PC-3 (cell line): ENCODE measurements at regions not wholly inside any gene's neighbourhood (a gene's known extent, or its start where the extent isn't known, plus 50 kb on each side); places are given as distances from the start of the nearest gene placed in this dataset.

Source experiments
- EZH2 ChIP-seq: fragments of 300-600 bp; sonication (generic); IDR thresholded peaks from one replicate; pipeline ENCODE4 v1.6.1; 2017; ENCODE audit warnings: antibody characterized with exemption, mild to moderate bottlenecking, low read length; ENCODE audit not compliant: unreplicated experiment
- EZH2phosphoT487 ChIP-seq: fragments of 300-600 bp; sonication (generic); IDR thresholded peaks from 2 replicates; pipeline ENCODE4 v1.6.1; 2018; ENCODE audit warnings: mild to moderate bottlenecking, antibody characterized with exemption, low read length, borderline replicate concordance
- TF ChIP-seq, protein P1 (sequence below): fragments of 300-600 bp; sonication (generic); conservative IDR thresholded peaks from 2 replicates; pipeline ENCODE4 v1.5.1; 2017; ENCODE audit warnings: antibody characterized with exemption, low read depth, mild to moderate bottlenecking, low read length

DNA sequence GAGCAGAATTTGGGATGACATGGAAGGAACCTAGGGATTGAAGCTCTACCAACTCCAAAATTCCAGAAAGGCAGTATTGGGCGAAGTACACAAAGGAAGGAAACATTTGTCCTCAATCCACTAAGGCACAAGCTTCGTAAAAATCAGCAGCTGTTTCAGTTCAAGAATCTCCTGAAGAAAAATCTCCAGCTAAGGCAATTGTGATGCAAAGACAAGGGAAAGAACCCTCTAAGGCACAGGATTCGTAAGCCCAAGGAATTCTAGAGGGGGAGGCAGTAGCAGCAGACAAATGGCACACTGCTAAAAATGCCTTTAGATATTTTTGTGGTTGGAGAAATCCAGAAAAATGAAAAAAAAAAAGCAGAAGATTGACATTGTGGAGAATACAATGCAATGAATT, 64.5 kb upstream of the PLPPR5 start:
- TF ChIP-seq EZH2: no peak
- TF ChIP-seq, protein P1, sequence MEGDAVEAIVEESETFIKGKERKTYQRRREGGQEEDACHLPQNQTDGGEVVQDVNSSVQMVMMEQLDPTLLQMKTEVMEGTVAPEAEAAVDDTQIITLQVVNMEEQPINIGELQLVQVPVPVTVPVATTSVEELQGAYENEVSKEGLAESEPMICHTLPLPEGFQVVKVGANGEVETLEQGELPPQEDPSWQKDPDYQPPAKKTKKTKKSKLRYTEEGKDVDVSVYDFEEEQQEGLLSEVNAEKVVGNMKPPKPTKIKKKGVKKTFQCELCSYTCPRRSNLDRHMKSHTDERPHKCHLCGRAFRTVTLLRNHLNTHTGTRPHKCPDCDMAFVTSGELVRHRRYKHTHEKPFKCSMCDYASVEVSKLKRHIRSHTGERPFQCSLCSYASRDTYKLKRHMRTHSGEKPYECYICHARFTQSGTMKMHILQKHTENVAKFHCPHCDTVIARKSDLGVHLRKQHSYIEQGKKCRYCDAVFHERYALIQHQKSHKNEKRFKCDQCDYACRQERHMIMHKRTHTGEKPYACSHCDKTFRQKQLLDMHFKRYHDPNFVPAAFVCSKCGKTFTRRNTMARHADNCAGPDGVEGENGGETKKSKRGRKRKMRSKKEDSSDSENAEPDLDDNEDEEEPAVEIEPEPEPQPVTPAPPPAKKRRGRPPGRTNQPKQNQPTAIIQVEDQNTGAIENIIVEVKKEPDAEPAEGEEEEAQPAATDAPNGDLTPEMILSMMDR: no peak
- TF ChIP-seq EZH2phosphoT487: no peak
